NCI-H146 (cell line): ENCODE measurements at regions not wholly inside any gene's neighbourhood (a gene's known extent, or its start where the extent isn't known, plus 50 kb on each side); places are given as distances from the start of the nearest gene placed in this dataset.

ENCODE experiments used
- DNase-seq: peaks from one replicate; lab custom pipeline; 2025; lab: John Stamatoyannopoulos, UW

GRCh38 chr12:105804591-105805265, 334.0 kb downstream of the NUAK1 start:
- DNase-seq = peak; percentile 3

GRCh38 chr12:105805730-105806399, 332.9 kb downstream of the NUAK1 start:
- no peak for DNase-seq

- no peak for DNase-seq
Measured at GRCh38 chr12:105806400-105806770, 332.4 kb downstream of the NUAK1 start.

- DNase-seq = no peak
Measured at GRCh38 chr12:105812366-105812765, 326.4 kb downstream of the NUAK1 start.

- DNase-seq = no peak
Measured at GRCh38 chr12:105813201-105813600, 325.6 kb downstream of the NUAK1 start.

GRCh38 chr12:105814283-105814682, 324.5 kb downstream of the NUAK1 start:
- peak; percentile 99 for DNase-seq

GRCh38 chr12:105819549-105819948, 319.2 kb downstream of the NUAK1 start:
- no peak for DNase-seq

- peak; percentile 9 for DNase-seq
Measured at GRCh38 chr12:105820429-105821125, 318.2 kb downstream of the NUAK1 start.

GRCh38 chr12:105822131-105823105, 316.3 kb downstream of the NUAK1 start:
- DNase-seq = no peak

GRCh38 chr12:105823810-105824209, 314.9 kb downstream of the NUAK1 start:
- DNase-seq = no peak

GRCh38 chr12:105825141-105825540, 313.6 kb downstream of the NUAK1 start:
- no peak for DNase-seq

- DNase-seq = peak; percentile 4
Measured at GRCh38 chr12:105831372-105831771, 307.4 kb downstream of the NUAK1 start.

- DNase-seq = no peak
Measured at GRCh38 chr12:105832021-105832420, 306.7 kb downstream of the NUAK1 start.

- DNase-seq = no peak
Measured at GRCh38 chr12:105832806-105833205, 305.9 kb downstream of the NUAK1 start.

GRCh38 chr12:105834496-105834895, 304.3 kb downstream of the NUAK1 start:
- DNase-seq = no peak

GRCh38 chr12:105835580-105836241, 303.0 kb downstream of the NUAK1 start:
- no peak for DNase-seq

GRCh38 chr12:105836242-105836622, 302.5 kb downstream of the NUAK1 start:
- DNase-seq = no peak

GRCh38 chr12:105839629-105840127, 299.1 kb downstream of the NUAK1 start:
- no peak for DNase-seq

GRCh38 chr12:105840384-105840783, 298.4 kb downstream of the NUAK1 start:
- no peak for DNase-seq

- no peak for DNase-seq
Measured at GRCh38 chr12:105841840-105842239, 296.9 kb downstream of the NUAK1 start.

GRCh38 chr12:105843561-105843960, 295.2 kb downstream of the NUAK1 start:
- DNase-seq = no peak
